Cardiac fibroblast (primary cell): ENCODE measurements at regions not wholly inside any gene's neighbourhood (a gene's known extent, or its start where the extent isn't known, plus 50 kb on each side); places are given as distances from the start of the nearest gene placed in this dataset.

Experiments used
- DNase-seq, 2 donors: peaks; one replicate each; pipeline versions ENCODE4 v3.0.0 to v3.0.0-alpha.2; 2010; ENCODE audit warnings: low read depth in 2 of 2
- H3K4me3 ChIP-seq, 2 donors: replicated peaks in 1 of 2; 1 replicate in 1 of 2; 2 replicates in 1 of 2; pipeline ENCODE4 v1.5.1; 2011; ENCODE audit warnings: low read depth in 2 of 2, low read length in 2 of 2, mild to moderate bottlenecking in 2 of 2, moderate library complexity in 1 of 2
- CTCF ChIP-seq: IDR thresholded peaks from one replicate; pipeline ENCODE4 v1.5.1; 2011; ENCODE audit warnings: low read depth, mild to moderate bottlenecking, low read length, inconsistent platforms

DNA sequence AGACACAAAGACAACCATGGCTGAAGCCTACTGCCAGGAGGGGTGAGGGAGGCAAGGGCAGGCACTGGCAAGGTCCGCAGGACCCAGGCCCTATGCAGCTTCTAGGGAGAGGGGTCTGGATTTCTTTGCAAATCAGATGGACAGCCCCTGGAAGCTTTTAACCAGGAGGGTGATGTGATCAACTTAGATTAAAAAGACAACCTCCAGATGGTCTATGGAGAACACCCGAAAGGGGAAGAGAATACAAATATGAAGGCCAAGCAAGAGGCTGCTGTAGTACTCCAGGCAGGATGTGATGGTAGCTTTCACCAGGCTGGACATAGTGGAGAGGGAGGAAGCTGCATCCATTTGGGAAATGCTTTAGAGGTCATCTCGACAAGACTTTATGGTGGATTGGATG lies 83.3 kb upstream of the TSPAN11 start:
- no peak for TF ChIP-seq CTCF
- no peak for DNase-seq
- H3K4me3 ChIP-seq: no peak overlapping the region

DNA sequence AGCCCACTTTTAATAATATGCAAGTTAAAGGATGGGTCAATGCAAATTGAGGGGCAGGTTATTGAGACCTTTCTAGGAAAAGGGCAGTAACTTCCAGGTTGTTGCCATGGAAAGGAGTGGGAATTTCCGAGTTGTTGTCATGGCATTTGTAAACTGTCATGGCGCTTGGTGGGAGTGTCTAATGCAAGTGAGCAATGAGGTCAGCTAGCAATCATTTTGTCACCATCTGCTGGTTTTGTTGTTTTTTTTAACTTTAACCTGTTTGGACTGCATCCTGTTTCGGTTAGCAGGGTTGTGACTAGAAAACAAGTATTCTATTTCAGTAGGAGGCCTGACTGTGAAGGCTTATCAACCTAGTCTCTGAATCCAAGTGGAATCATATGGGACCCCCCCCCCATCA lies 85.8 kb upstream of the TSPAN11 start:
- no peak for DNase-seq
- TF ChIP-seq CTCF: no peak
- H3K4me3 ChIP-seq: no peak overlapping the region

GRCh38 chr12:30839643-30840220 lies 85.0 kb upstream of the CAPRIN2 start:
- TF ChIP-seq CTCF: no peak
- no peak overlapping the region for H3K4me3 ChIP-seq
- no peak for DNase-seq

DNA sequence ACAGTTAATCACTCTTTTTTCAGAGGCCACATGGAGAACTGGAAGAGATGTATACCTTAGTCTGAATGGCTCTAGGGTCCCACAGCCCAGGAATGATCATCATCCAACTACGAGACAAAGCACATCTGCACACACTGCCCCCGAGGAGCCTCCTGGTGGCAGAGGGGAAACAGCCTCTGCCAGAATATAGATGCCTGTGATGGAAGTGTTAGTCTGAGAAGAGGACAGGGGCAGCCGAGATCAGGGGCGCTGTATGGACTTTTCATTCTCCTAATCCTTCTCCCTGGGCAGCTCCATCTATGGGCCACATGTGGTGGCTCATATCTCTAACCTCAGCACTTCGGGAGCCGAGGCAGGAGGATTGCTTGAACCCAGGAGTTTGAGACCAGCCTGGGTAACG lies 82.8 kb upstream of the CAPRIN2 start:
- no peak for TF ChIP-seq CTCF
- H3K4me3 ChIP-seq: no peak overlapping the region
- no peak for DNase-seq

GRCh38 chr12:30836656-30837445 lies 82.1 kb upstream of the CAPRIN2 start:
- no peak overlapping the region for H3K4me3 ChIP-seq
- DNase-seq: no peak
- TF ChIP-seq CTCF: no peak

GRCh38 chr12:30835216-30835615 lies 80.5 kb upstream of the CAPRIN2 start:
- no peak overlapping the region for H3K4me3 ChIP-seq
- DNase-seq: no peak
- no peak for TF ChIP-seq CTCF
